ENCODE measurements at regions not wholly inside any gene's neighbourhood (a gene's known extent, or its start where the extent isn't known, plus 50 kb on each side); places are given as distances from the start of the nearest gene placed in this dataset.

DNA sequence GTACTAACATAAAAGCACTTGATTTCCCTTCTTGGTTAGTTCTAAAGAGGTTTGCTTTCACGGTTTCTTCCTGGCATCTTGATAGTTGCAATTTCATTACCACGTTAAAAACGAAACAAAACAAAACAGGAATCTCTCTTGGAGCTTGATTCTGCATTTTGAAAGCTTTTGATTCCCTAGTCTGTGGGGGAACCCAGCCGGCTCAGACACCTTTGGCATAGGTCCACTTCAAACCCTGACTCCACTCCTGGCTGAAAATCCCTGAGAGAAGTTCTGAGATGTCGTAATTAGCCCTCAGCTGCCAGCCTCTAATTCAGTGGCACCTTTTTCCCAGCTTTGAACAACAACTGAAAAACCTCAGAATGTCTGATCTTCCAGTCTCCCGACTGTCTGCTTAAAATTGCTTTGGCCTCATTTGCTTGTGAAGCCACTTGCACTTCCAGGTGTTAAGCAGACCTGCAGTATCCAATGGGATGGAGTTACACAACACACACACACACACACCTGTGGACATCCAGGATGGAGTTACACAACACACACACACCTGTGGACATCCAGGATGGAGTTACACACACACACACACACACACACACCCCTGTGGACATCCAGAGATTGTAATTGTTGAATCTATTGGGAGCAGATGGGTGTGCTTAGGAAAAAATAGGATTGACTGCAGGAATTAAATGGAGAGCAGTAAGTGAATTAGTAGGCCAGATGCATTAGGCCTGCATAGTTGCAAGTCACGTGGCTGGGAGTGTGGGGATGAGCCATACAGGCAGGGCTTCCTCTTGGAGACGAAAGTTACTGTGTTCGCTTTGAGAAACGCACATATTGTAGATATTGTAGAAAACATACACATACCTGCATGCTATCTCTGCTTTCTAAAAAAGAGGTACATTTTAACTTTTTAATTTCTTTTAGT is 285.6 kb upstream of the FMN2 start:
- H3K4me3 ChIP-seq: peak overlapping the region in 1 of 4 donors; percentile 14
- ATAC-seq (ENCODE audit: low FRiP score in 2 of 2): peak in 1 of 2 donors; percentile 53
- no peak for TF ChIP-seq POLR2A (IDR thresholded peaks at IDR 0.05)
- TF ChIP-seq POLR2AphosphoS5 (IDR thresholded peaks at IDR 0.05): no peak
- TF ChIP-seq EP300 (IDR thresholded peaks at IDR 0.05): no peak
- TF ChIP-seq, protein P1, sequence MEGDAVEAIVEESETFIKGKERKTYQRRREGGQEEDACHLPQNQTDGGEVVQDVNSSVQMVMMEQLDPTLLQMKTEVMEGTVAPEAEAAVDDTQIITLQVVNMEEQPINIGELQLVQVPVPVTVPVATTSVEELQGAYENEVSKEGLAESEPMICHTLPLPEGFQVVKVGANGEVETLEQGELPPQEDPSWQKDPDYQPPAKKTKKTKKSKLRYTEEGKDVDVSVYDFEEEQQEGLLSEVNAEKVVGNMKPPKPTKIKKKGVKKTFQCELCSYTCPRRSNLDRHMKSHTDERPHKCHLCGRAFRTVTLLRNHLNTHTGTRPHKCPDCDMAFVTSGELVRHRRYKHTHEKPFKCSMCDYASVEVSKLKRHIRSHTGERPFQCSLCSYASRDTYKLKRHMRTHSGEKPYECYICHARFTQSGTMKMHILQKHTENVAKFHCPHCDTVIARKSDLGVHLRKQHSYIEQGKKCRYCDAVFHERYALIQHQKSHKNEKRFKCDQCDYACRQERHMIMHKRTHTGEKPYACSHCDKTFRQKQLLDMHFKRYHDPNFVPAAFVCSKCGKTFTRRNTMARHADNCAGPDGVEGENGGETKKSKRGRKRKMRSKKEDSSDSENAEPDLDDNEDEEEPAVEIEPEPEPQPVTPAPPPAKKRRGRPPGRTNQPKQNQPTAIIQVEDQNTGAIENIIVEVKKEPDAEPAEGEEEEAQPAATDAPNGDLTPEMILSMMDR (IDR thresholded peaks at IDR 0.05): no peak
- DNase-seq: no peak
- no peaks in the 10 kb centered on the region for H3K27me3 ChIP-seq
- no peaks in the 10 kb centered on the region for H3K36me3 ChIP-seq
- H3K27ac ChIP-seq: no peak overlapping the region
- 42% methylated on average over 10 of the region's 10 CpGs for WGBS, 2 donors
- H3K9me3 ChIP-seq: no peaks in the 10 kb centered on the region
- no peaks in the 10 kb centered on the region for H3K4me1 ChIP-seq

DNA sequence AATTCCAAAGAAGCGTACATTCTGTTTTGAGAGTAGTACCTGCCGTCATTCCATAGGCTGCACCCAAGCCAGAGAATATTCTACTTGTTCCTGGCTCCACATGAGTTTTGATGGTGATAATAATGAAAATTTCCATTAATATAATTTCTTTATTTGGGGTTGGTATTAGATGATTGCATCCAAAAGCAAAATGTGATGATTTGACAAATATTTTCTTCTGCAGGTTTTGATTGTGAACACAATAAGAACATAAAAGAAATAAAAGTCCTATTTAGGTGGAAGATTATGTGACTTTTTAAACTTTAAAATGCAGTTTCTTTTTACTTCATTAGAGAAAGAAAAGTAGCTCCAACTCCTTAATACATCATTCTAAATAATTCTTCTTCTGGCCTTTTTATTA is 284.8 kb upstream of the FMN2 start:
- no peak overlapping the region for H3K4me3 ChIP-seq
- no peaks in the 10 kb centered on the region for H3K4me1 ChIP-seq
- TF ChIP-seq, protein P1 (IDR thresholded peaks at IDR 0.05): no peak
- no peaks in the 10 kb centered on the region for H3K27me3 ChIP-seq
- H3K27ac ChIP-seq: no peak overlapping the region
- 95 to 98% methylated on average over 2 of the region's 2 CpGs for WGBS, 2 donors
- H3K36me3 ChIP-seq: no peaks in the 10 kb centered on the region
- no peak for ATAC-seq (ENCODE audit: low FRiP score in 2 of 2)
- no peak for DNase-seq
- no peaks in the 10 kb centered on the region for H3K9me3 ChIP-seq

DNA sequence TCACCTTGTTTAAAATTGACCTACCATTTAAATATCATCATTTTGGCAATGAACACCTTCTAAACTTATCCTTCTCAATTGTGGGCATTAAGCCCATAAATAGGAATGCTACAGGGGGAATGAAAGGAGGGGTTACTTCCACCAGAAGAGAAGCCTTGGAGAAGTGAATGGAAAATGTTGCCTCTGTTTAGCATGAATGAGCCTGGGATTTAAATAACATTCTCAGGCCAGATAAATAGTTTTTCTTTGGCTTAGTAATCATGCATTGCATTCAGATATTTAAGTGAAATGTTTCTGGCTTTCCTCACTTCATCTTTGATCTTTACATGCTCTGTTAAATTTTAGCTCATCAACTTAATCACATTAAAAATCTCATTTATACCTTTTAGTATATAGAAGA is 284.3 kb upstream of the FMN2 start:
- DNase-seq: no peak
- TF ChIP-seq, protein P1 (IDR thresholded peaks at IDR 0.05): no peak
- no peak for TF ChIP-seq POLR2AphosphoS5 (IDR thresholded peaks at IDR 0.05)
- TF ChIP-seq EP300 (IDR thresholded peaks at IDR 0.05): no peak
- TF ChIP-seq POLR2A (IDR thresholded peaks at IDR 0.05): no peak

DNA sequence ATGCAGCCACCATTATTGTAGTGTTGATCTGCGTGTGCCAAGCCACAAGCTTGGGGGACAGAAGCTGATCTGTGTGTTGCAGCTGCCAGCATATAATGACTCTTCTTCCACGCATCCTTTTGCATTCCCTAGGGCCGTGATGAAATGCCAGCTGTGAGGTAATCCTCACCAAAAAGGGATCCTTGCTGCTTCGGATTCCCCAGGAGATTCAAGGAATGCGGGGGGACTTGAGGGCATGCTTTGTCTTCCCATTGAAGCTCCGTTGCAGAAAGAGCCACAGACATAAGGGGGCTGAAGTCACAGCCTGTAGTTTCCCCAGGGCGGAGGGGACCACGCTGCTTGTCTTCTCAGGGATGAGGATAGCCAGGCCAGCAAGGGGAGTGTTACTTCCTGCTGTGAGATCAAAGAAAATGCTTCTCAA is 281.6 kb upstream of the FMN2 start:
- H3K27ac ChIP-seq: no peak overlapping the region
- H3K27me3 ChIP-seq: no peaks in the 10 kb centered on the region

More for the DNA sequence above, 284.3 kb upstream of the FMN2 start:
- Histone ChIP-seq H3K36me3 (no peaks in the 10 kb centered on the region), H3K27me3 (no peaks in the 10 kb centered on the region), H3K4me1 (no peaks in the 10 kb centered on the region), H3K9me3 (no peaks in the 10 kb centered on the region), H3K4me3 (no peak overlapping the region), H3K27ac (no peak overlapping the region)
- no peak for ATAC-seq (ENCODE audit: low FRiP score in 2 of 2)

More for the DNA sequence above, 281.6 kb upstream of the FMN2 start:
- DNase-seq (no peak), ATAC-seq (ENCODE audit: low FRiP score in 2 of 2) (no peak)
- Histone ChIP-seq H3K4me1 (peaks cover 0 to 4% (median 0%) of the 10 kb centered on the region in 4 donors), H3K4me3 (no peak overlapping the region), H3K9me3 (no peaks in the 10 kb centered on the region), H3K36me3 (no peaks in the 10 kb centered on the region)
- WGBS, 2 donors: 82 to 87% methylated on average over 4 to 8 of the region's 8 CpGs
- TF ChIP-seq POLR2AphosphoS5 (IDR thresholded peaks at IDR 0.05): no peak
- no peak for TF ChIP-seq EP300 (IDR thresholded peaks at IDR 0.05)
- TF ChIP-seq POLR2A (IDR thresholded peaks at IDR 0.05): no peak
- TF ChIP-seq, protein P1 (IDR thresholded peaks at IDR 0.05): no peak
